OCI-LY7 (cell line): ENCODE measurements at regions not wholly inside any gene's neighbourhood (a gene's known extent, or its start where the extent isn't known, plus 50 kb on each side); places are given as distances from the start of the nearest gene placed in this dataset.
"Not testable (repeated sequence)": the region's sequence is repeated elsewhere in the genome, so short reads cannot be mapped to it uniquely, and the experiment has no call there.

Experiments used
- BruUV-seq: library from RNA; stranded (reverse); fragments of 400-500 nt; replicated peaks from 2 replicates; lab custom pipeline; 2021; lab: Mats Ljungman, UMichigan
- CTCF ChIA-PET: fragments of 300-600 bp; sonication (Branson Sonifier 250); formaldehyde crosslinking; loops from one replicate; lab custom pipeline; 2022; ENCODE audit warnings: antibody characterized with exemption; ENCODE audit not compliant: unreplicated experiment; lab: Charles Lee
- POLR2A ChIA-PET: fragments of 300-600 bp; sonication (Branson Sonifier 250); formaldehyde crosslinking; loops from one replicate; lab custom pipeline; 2022; ENCODE audit warnings: antibody characterized with exemption; lab: Charles Lee
- DNase-seq: peaks from one replicate; pipeline ENCODE4 v3.0.0-alpha.2; 2015; ENCODE audit warnings: low spot score
- H2AFZ ChIP-seq: fragments of 200-600 bp; sonication (generic), shearing (Covaris generic); 2 replicates; pipeline ENCODE4 v1.6.1; 2014; ENCODE audit warnings: mild to moderate bottlenecking, antibody characterized with exemption, low read length, moderate library complexity
- H3K27ac ChIP-seq: fragments of 200-600 bp; sonication (generic); 2 replicates; pipeline ENCODE4 v1.5.1; 2014; ENCODE audit warnings: mixed run types, low read depth, mild to moderate bottlenecking, moderate library complexity, low read length, inconsistent platforms; ENCODE audit not compliant: poor library complexity, severe bottlenecking
- H3K36me3 ChIP-seq: fragments of 200-600 bp; sonication (generic); 2 replicates; pipeline ENCODE4 v1.6.1; 2014; ENCODE audit warnings: mild to moderate bottlenecking, antibody characterized with exemption, low read length, moderate library complexity, mixed read lengths; ENCODE audit not compliant: insufficient read depth
- H3K4me1 ChIP-seq: fragments of 200-600 bp; sonication (generic); 2 replicates; pipeline ENCODE4 v1.5.1; 2014; ENCODE audit warnings: mild to moderate bottlenecking, low read length; ENCODE audit not compliant: insufficient read depth, poor library complexity, severe bottlenecking
- H3K4me2 ChIP-seq: fragments of 200-600 bp; sonication (generic); 2 replicates; pipeline ENCODE4 v1.6.1; 2014; ENCODE audit warnings: mild to moderate bottlenecking, low read length
- H3K4me3 ChIP-seq: fragments of 200-600 bp; sonication (generic); 2 replicates; pipeline ENCODE4 v1.5.1; 2014; ENCODE audit warnings: mild to moderate bottlenecking, low read depth, low read length; ENCODE audit not compliant: poor library complexity, severe bottlenecking
- H3K79me2 ChIP-seq: fragments of 200-600 bp; sonication (generic); 2 replicates; pipeline ENCODE4 v1.6.1; 2016; ENCODE audit warnings: low read depth, mild to moderate bottlenecking, low read length, moderate library complexity, mixed read lengths; ENCODE audit not compliant: insufficient read depth
- H3K9me2 ChIP-seq: fragments of 200-600 bp; sonication (generic); 2 replicates; pipeline ENCODE4 v1.6.1; 2016; ENCODE audit warnings: mild to moderate bottlenecking, low read length, mixed read lengths; ENCODE audit not compliant: insufficient read depth
- H3K9me3 ChIP-seq: fragments of 200-600 bp; sonication (generic); 2 replicates; pipeline ENCODE4 v1.6.1; 2014; ENCODE audit warnings: mild to moderate bottlenecking, mixed run types, low read length, mixed read lengths
- H4K20me1 ChIP-seq: fragments of 200-600 bp; sonication (generic); 2 replicates; pipeline ENCODE4 v1.6.1; 2014; ENCODE audit warnings: mild to moderate bottlenecking, antibody characterized with exemption, low read length, moderate library complexity, mixed read lengths; ENCODE audit not compliant: insufficient read depth
- intact Hi-C: fragments of 100-400 bp; cut with micrococcal nuclease; formaldehyde crosslinking; loops from one replicate; pipeline ENCODE4 v1.10.0; 2022; ENCODE audit not compliant: unreplicated experiment

GRCh38 chr9:39616480-39616879 lies 261.0 kb downstream of the SPATA31A1 start:
- DNase-seq, H2AFZ ChIP-seq: not testable (repeated sequence)

GRCh38 chr9:39624048-39624447 lies 268.6 kb downstream of the SPATA31A1 start:
- BruUV-seq, CTCF ChIA-PET, intact Hi-C loops: not testable (repeated sequence)

More at GRCh38 chr9:39616480-39616879, 261.0 kb downstream of the SPATA31A1 start:
- H3K79me2 ChIP-seq, H3K4me3 ChIP-seq, H3K27ac ChIP-seq, H3K4me1 ChIP-seq, H4K20me1 ChIP-seq, BruUV-seq, H3K4me2 ChIP-seq, H3K36me3 ChIP-seq, H3K9me3 ChIP-seq, H3K9me2 ChIP-seq, POLR2A ChIA-PET, intact Hi-C loops, CTCF ChIA-PET: not testable (repeated sequence)

GRCh38 chr9:39632071-39632470 lies 276.6 kb downstream of the SPATA31A1 start:
- H3K79me2 ChIP-seq, H3K9me3 ChIP-seq, POLR2A ChIA-PET, H3K4me1 ChIP-seq, BruUV-seq, H3K4me2 ChIP-seq, H3K27ac ChIP-seq, H3K36me3 ChIP-seq, DNase-seq, H4K20me1 ChIP-seq, H3K4me3 ChIP-seq, CTCF ChIA-PET, H3K9me2 ChIP-seq, H2AFZ ChIP-seq, intact Hi-C loops: not testable (repeated sequence)

More at GRCh38 chr9:39624048-39624447, 268.6 kb downstream of the SPATA31A1 start:
- H3K9me3 ChIP-seq, DNase-seq, H2AFZ ChIP-seq, H3K9me2 ChIP-seq, H3K36me3 ChIP-seq, H3K79me2 ChIP-seq, POLR2A ChIA-PET, H4K20me1 ChIP-seq, H3K4me3 ChIP-seq, H3K27ac ChIP-seq, H3K4me2 ChIP-seq, H3K4me1 ChIP-seq: not testable (repeated sequence)

GRCh38 chr9:39649029-39649428 lies 293.6 kb downstream of the SPATA31A1 start:
- H3K4me2 ChIP-seq, H3K4me3 ChIP-seq, H3K9me2 ChIP-seq, H4K20me1 ChIP-seq, CTCF ChIA-PET, H3K4me1 ChIP-seq, BruUV-seq, DNase-seq, intact Hi-C loops, H3K9me3 ChIP-seq, H3K27ac ChIP-seq, H2AFZ ChIP-seq, H3K79me2 ChIP-seq, POLR2A ChIA-PET, H3K36me3 ChIP-seq: not testable (repeated sequence)

- not testable (repeated sequence) for H4K20me1 ChIP-seq, BruUV-seq
These were observed 301.6 kb downstream of the SPATA31A1 start for GRCh38 chr9:39656960-39657603.

GRCh38 chr9:39663020-39663419 lies 307.6 kb downstream of the SPATA31A1 start:
- H3K27ac ChIP-seq, POLR2A ChIA-PET, H3K79me2 ChIP-seq, intact Hi-C loops, H3K4me3 ChIP-seq, H2AFZ ChIP-seq, H4K20me1 ChIP-seq, H3K9me3 ChIP-seq, BruUV-seq, H3K4me2 ChIP-seq, H3K36me3 ChIP-seq, H3K9me2 ChIP-seq, DNase-seq, CTCF ChIA-PET, H3K4me1 ChIP-seq: not testable (repeated sequence)

More at GRCh38 chr9:39656960-39657603, 301.6 kb downstream of the SPATA31A1 start:
- CTCF ChIA-PET, intact Hi-C loops, H3K36me3 ChIP-seq, H3K9me3 ChIP-seq, H3K27ac ChIP-seq, POLR2A ChIA-PET, H3K4me1 ChIP-seq, H3K9me2 ChIP-seq, H3K4me3 ChIP-seq, H3K4me2 ChIP-seq, H3K79me2 ChIP-seq, H2AFZ ChIP-seq, DNase-seq: not testable (repeated sequence)
